WTC11 (cell line): ENCODE measurements at regions not wholly inside any gene's neighbourhood (a gene's known extent, or its start where the extent isn't known, plus 50 kb on each side); places are given as distances from the start of the nearest gene placed in this dataset.

ENCODE experiments used
- ATAC-seq: fragments of 200-7000 bp; cut with Tn5 transposase; 2 replicates; pipeline ENCODE4 v1.10.0; 2021; ENCODE audit warnings: mild to moderate bottlenecking, moderate library complexity
- CTCF ChIA-PET: fragments of 300-600 bp; sonication (Branson Sonifier 250); formaldehyde crosslinking; loops from one replicate; lab custom pipeline; 2021; ENCODE audit warnings: antibody characterized with exemption; lab: Charles Lee
- POLR2A ChIA-PET: fragments of 350-600 bp; sonication (Branson Sonifier 250); formaldehyde crosslinking; loops from one replicate; lab custom pipeline; 2021; ENCODE audit warnings: antibody characterized with exemption; lab: Charles Lee
- DNase-seq: peaks from one replicate; pipeline ENCODE4 v3.0.0; 2021; ENCODE audit warnings: low spot score
- H3K27ac Mint-ChIP-seq: 2 replicates; pipeline ENCODE4 v1.8.0; 2021; ENCODE audit warnings: mixed read lengths
- H3K27me3 Mint-ChIP-seq: 2 replicates; pipeline ENCODE4 v1.8.0; 2021; ENCODE audit warnings: low read depth, mild to moderate bottlenecking, moderate library complexity, mixed read lengths
- H3K36me3 Mint-ChIP-seq: 2 replicates; pipeline ENCODE4 v1.8.0; 2021; ENCODE audit warnings: mixed read lengths
- H3K4me1 Mint-ChIP-seq: 2 replicates; pipeline ENCODE4 v1.8.0; 2022; ENCODE audit warnings: mixed read lengths
- H3K4me3 Mint-ChIP-seq: 2 replicates; pipeline ENCODE4 v1.8.0; 2021; ENCODE audit warnings: mild to moderate bottlenecking, moderate library complexity, mixed read lengths
- H3K9me3 Mint-ChIP-seq: 2 replicates; pipeline ENCODE4 v1.8.0; 2021; ENCODE audit warnings: mixed read lengths
- CREB1 ChIP-seq: sonication (generic); formaldehyde crosslinking; IDR thresholded peaks from 2 replicates; pipeline ENCODE4 v1.8.0; 2023; ENCODE audit warnings: mild to moderate bottlenecking, missing genetic modification reagents
- PRRX2 ChIP-seq: fragments of 250-450 bp; sonication (Bioruptor Pico); IDR thresholded peaks from 2 replicates; pipeline ENCODE4 v1.8.0; 2021; ENCODE audit warnings: mild to moderate bottlenecking
- TF ChIP-seq, protein P1 (sequence below): sonication (generic); formaldehyde crosslinking; IDR thresholded peaks from 2 replicates; pipeline ENCODE4 v1.8.0; 2022; ENCODE audit warnings: missing genetic modification reagents
- TF ChIP-seq, protein P2 (sequence below): sonication (generic); formaldehyde crosslinking; conservative IDR thresholded peaks from 2 replicates; pipeline ENCODE4 v1.8.1; 2023; ENCODE audit warnings: mild to moderate bottlenecking, low read depth, missing genetic modification reagents, moderate library complexity
- TF ChIP-seq, protein P3 (sequence below): sonication (generic); formaldehyde crosslinking; IDR thresholded peaks from 2 replicates; pipeline ENCODE4 v1.8.1; 2022; ENCODE audit warnings: low read depth, mild to moderate bottlenecking, moderate library complexity, missing genetic modification reagents, borderline replicate concordance
- TF ChIP-seq, protein P4 (sequence below): fragments of 250-450 bp; sonication (Bioruptor Pico); IDR thresholded peaks from 2 replicates; pipeline ENCODE4 v1.9.0; 2021; ENCODE audit warnings: mild to moderate bottlenecking, borderline replicate concordance
- TF ChIP-seq, protein P5 (sequence below): sonication (generic); formaldehyde crosslinking; IDR thresholded peaks from 2 replicates; pipeline ENCODE4 v1.8.1; 2023; ENCODE audit warnings: mild to moderate bottlenecking, missing genetic modification reagents, moderate library complexity
- TF ChIP-seq, protein P6 (sequence below): sonication (generic); formaldehyde crosslinking; conservative IDR thresholded peaks from 2 replicates; pipeline ENCODE4 v1.8.1; 2022; ENCODE audit warnings: mild to moderate bottlenecking, missing genetic modification reagents
- TF ChIP-seq, protein P7 (sequence below): sonication (generic); formaldehyde crosslinking; IDR thresholded peaks from 2 replicates; pipeline ENCODE4 v1.8.0; 2023; ENCODE audit warnings: mild to moderate bottlenecking, missing genetic modification reagents
- TF ChIP-seq, protein P8 (sequence below): sonication (generic); formaldehyde crosslinking; IDR thresholded peaks from 2 replicates; pipeline ENCODE4 v1.8.0; 2023; ENCODE audit warnings: missing genetic modification reagents, mild to moderate bottlenecking, borderline replicate concordance
- TF ChIP-seq, protein P9 (sequence below): sonication (generic); formaldehyde crosslinking; IDR thresholded peaks from 2 replicates; pipeline ENCODE4 v1.8.1; 2022; ENCODE audit warnings: low read depth, missing genetic modification reagents, borderline replicate concordance

- TF ChIP-seq, protein P1, sequence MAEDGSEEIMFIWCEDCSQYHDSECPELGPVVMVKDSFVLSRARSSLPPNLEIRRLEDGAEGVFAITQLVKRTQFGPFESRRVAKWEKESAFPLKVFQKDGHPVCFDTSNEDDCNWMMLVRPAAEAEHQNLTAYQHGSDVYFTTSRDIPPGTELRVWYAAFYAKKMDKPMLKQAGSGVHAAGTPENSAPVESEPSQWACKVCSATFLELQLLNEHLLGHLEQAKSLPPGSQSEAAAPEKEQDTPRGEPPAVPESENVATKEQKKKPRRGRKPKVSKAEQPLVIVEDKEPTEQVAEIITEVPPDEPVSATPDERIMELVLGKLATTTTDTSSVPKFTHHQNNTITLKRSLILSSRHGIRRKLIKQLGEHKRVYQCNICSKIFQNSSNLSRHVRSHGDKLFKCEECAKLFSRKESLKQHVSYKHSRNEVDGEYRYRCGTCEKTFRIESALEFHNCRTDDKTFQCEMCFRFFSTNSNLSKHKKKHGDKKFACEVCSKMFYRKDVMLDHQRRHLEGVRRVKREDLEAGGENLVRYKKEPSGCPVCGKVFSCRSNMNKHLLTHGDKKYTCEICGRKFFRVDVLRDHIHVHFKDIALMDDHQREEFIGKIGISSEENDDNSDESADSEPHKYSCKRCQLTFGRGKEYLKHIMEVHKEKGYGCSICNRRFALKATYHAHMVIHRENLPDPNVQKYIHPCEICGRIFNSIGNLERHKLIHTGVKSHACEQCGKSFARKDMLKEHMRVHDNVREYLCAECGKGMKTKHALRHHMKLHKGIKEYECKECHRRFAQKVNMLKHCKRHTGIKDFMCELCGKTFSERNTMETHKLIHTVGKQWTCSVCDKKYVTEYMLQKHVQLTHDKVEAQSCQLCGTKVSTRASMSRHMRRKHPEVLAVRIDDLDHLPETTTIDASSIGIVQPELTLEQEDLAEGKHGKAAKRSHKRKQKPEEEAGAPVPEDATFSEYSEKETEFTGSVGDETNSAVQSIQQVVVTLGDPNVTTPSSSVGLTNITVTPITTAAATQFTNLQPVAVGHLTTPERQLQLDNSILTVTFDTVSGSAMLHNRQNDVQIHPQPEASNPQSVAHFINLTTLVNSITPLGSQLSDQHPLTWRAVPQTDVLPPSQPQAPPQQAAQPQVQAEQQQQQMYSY (CRISPR knock-in tag): no peak
- TF ChIP-seq, protein P2, sequence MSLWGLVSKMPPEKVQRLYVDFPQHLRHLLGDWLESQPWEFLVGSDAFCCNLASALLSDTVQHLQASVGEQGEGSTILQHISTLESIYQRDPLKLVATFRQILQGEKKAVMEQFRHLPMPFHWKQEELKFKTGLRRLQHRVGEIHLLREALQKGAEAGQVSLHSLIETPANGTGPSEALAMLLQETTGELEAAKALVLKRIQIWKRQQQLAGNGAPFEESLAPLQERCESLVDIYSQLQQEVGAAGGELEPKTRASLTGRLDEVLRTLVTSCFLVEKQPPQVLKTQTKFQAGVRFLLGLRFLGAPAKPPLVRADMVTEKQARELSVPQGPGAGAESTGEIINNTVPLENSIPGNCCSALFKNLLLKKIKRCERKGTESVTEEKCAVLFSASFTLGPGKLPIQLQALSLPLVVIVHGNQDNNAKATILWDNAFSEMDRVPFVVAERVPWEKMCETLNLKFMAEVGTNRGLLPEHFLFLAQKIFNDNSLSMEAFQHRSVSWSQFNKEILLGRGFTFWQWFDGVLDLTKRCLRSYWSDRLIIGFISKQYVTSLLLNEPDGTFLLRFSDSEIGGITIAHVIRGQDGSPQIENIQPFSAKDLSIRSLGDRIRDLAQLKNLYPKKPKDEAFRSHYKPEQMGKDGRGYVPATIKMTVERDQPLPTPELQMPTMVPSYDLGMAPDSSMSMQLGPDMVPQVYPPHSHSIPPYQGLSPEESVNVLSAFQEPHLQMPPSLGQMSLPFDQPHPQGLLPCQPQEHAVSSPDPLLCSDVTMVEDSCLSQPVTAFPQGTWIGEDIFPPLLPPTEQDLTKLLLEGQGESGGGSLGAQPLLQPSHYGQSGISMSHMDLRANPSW: no peak
- TF ChIP-seq, protein P3, sequence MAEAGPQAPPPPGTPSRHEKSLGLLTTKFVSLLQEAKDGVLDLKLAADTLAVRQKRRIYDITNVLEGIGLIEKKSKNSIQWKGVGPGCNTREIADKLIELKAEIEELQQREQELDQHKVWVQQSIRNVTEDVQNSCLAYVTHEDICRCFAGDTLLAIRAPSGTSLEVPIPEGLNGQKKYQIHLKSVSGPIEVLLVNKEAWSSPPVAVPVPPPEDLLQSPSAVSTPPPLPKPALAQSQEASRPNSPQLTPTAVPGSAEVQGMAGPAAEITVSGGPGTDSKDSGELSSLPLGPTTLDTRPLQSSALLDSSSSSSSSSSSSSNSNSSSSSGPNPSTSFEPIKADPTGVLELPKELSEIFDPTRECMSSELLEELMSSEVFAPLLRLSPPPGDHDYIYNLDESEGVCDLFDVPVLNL (CRISPR knock-in tag): no peak
- TF ChIP-seq PRRX2 (CRISPR knock-in tag) (no peak), CREB1 (CRISPR knock-in tag) (no peak)
- TF ChIP-seq, protein P4, sequence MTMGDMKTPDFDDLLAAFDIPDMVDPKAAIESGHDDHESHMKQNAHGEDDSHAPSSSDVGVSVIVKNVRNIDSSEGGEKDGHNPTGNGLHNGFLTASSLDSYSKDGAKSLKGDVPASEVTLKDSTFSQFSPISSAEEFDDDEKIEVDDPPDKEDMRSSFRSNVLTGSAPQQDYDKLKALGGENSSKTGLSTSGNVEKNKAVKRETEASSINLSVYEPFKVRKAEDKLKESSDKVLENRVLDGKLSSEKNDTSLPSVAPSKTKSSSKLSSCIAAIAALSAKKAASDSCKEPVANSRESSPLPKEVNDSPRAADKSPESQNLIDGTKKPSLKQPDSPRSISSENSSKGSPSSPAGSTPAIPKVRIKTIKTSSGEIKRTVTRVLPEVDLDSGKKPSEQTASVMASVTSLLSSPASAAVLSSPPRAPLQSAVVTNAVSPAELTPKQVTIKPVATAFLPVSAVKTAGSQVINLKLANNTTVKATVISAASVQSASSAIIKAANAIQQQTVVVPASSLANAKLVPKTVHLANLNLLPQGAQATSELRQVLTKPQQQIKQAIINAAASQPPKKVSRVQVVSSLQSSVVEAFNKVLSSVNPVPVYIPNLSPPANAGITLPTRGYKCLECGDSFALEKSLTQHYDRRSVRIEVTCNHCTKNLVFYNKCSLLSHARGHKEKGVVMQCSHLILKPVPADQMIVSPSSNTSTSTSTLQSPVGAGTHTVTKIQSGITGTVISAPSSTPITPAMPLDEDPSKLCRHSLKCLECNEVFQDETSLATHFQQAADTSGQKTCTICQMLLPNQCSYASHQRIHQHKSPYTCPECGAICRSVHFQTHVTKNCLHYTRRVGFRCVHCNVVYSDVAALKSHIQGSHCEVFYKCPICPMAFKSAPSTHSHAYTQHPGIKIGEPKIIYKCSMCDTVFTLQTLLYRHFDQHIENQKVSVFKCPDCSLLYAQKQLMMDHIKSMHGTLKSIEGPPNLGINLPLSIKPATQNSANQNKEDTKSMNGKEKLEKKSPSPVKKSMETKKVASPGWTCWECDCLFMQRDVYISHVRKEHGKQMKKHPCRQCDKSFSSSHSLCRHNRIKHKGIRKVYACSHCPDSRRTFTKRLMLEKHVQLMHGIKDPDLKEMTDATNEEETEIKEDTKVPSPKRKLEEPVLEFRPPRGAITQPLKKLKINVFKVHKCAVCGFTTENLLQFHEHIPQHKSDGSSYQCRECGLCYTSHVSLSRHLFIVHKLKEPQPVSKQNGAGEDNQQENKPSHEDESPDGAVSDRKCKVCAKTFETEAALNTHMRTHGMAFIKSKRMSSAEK (CRISPR knock-in tag): no peak
- TF ChIP-seq, protein P5, sequence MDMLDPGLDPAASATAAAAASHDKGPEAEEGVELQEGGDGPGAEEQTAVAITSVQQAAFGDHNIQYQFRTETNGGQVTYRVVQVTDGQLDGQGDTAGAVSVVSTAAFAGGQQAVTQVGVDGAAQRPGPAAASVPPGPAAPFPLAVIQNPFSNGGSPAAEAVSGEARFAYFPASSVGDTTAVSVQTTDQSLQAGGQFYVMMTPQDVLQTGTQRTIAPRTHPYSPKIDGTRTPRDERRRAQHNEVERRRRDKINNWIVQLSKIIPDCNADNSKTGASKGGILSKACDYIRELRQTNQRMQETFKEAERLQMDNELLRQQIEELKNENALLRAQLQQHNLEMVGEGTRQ: no peak
- TF ChIP-seq, protein P6, sequence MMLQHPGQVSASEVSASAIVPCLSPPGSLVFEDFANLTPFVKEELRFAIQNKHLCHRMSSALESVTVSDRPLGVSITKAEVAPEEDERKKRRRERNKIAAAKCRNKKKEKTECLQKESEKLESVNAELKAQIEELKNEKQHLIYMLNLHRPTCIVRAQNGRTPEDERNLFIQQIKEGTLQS (CRISPR knock-in tag): no peak
- TF ChIP-seq, protein P7, sequence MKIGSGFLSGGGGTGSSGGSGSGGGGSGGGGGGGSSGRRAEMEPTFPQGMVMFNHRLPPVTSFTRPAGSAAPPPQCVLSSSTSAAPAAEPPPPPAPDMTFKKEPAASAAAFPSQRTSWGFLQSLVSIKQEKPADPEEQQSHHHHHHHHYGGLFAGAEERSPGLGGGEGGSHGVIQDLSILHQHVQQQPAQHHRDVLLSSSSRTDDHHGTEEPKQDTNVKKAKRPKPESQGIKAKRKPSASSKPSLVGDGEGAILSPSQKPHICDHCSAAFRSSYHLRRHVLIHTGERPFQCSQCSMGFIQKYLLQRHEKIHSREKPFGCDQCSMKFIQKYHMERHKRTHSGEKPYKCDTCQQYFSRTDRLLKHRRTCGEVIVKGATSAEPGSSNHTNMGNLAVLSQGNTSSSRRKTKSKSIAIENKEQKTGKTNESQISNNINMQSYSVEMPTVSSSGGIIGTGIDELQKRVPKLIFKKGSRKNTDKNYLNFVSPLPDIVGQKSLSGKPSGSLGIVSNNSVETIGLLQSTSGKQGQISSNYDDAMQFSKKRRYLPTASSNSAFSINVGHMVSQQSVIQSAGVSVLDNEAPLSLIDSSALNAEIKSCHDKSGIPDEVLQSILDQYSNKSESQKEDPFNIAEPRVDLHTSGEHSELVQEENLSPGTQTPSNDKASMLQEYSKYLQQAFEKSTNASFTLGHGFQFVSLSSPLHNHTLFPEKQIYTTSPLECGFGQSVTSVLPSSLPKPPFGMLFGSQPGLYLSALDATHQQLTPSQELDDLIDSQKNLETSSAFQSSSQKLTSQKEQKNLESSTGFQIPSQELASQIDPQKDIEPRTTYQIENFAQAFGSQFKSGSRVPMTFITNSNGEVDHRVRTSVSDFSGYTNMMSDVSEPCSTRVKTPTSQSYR (CRISPR knock-in tag): no peak
These were observed 686.0 kb upstream of the DDX18 start (continued) for GRCh38 chr2:117128461-117128860.

DNA sequence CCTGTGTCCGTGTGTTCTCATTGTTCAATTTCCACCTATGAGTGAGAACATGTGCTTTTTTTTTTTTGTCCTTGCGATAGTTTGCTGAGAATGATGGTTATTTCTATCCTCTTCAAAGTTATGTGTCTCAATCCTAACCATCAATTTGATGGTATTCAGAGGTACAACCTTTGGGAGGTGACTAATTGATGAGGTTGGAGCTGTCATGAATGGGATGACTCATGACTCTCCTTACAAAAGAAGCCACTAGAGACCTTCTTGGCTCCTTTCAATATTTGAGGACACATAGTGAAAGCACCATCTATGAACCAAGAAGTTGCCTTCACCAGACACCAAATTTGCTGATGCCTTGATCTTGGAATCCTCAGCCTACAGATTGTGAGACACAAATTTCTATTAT lies 677.1 kb upstream of the DDX18 start:
- H3K27ac Mint-ChIP-seq: no peak overlapping the region
- no peak overlapping the region for H3K4me3 Mint-ChIP-seq
- ATAC-seq (no peak), DNase-seq (no peak)
- CTCF ChIA-PET: no interaction called here
- H3K27me3 Mint-ChIP-seq: no peaks in the 10 kb centered on the region
- peaks cover 2% of the 10 kb centered on the region for H3K4me1 Mint-ChIP-seq
- peaks cover 4% of the 10 kb centered on the region; the same call in 1 of the 2 replicates for H3K9me3 Mint-ChIP-seq
- no peaks in the 10 kb centered on the region for H3K36me3 Mint-ChIP-seq
- POLR2A ChIA-PET: no interaction called here
- TF ChIP-seq, protein P8, sequence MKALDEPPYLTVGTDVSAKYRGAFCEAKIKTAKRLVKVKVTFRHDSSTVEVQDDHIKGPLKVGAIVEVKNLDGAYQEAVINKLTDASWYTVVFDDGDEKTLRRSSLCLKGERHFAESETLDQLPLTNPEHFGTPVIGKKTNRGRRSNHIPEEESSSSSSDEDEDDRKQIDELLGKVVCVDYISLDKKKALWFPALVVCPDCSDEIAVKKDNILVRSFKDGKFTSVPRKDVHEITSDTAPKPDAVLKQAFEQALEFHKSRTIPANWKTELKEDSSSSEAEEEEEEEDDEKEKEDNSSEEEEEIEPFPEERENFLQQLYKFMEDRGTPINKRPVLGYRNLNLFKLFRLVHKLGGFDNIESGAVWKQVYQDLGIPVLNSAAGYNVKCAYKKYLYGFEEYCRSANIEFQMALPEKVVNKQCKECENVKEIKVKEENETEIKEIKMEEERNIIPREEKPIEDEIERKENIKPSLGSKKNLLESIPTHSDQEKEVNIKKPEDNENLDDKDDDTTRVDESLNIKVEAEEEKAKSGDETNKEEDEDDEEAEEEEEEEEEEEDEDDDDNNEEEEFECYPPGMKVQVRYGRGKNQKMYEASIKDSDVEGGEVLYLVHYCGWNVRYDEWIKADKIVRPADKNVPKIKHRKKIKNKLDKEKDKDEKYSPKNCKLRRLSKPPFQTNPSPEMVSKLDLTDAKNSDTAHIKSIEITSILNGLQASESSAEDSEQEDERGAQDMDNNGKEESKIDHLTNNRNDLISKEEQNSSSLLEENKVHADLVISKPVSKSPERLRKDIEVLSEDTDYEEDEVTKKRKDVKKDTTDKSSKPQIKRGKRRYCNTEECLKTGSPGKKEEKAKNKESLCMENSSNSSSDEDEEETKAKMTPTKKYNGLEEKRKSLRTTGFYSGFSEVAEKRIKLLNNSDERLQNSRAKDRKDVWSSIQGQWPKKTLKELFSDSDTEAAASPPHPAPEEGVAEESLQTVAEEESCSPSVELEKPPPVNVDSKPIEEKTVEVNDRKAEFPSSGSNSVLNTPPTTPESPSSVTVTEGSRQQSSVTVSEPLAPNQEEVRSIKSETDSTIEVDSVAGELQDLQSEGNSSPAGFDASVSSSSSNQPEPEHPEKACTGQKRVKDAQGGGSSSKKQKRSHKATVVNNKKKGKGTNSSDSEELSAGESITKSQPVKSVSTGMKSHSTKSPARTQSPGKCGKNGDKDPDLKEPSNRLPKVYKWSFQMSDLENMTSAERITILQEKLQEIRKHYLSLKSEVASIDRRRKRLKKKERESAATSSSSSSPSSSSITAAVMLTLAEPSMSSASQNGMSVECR (CRISPR knock-in tag): no peak
- TF ChIP-seq, protein P9, sequence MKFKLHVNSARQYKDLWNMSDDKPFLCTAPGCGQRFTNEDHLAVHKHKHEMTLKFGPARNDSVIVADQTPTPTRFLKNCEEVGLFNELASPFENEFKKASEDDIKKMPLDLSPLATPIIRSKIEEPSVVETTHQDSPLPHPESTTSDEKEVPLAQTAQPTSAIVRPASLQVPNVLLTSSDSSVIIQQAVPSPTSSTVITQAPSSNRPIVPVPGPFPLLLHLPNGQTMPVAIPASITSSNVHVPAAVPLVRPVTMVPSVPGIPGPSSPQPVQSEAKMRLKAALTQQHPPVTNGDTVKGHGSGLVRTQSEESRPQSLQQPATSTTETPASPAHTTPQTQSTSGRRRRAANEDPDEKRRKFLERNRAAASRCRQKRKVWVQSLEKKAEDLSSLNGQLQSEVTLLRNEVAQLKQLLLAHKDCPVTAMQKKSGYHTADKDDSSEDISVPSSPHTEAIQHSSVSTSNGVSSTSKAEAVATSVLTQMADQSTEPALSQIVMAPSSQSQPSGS: no peak
